ENCODE measurements at regions not wholly inside any gene's neighbourhood (a gene's known extent, or its start where the extent isn't known, plus 50 kb on each side); places are given as distances from the start of the nearest gene placed in this dataset.

GRCh38 chr6:40947876-40948526 lies 91.0 kb downstream of the UNC5CL start:
- intact Hi-C loops (cut with DNase I): no loop called here
- DNase-seq (ENCODE audit: low spot score): no peak

- intact Hi-C loops (cut with DNase I): no loop called here
- DNase-seq (ENCODE audit: low spot score): no peak
Measured at GRCh38 chr6:40946738-40947301, 92.2 kb downstream of the UNC5CL start.

GRCh38 chr6:40937491-40937890 lies 101.5 kb downstream of the UNC5CL start:
- DNase-seq (ENCODE audit: low spot score): no peak
- intact Hi-C loops (cut with DNase I): no loop called here

GRCh38 chr6:40936818-40937251 lies 102.2 kb downstream of the UNC5CL start:
- no peak for DNase-seq (ENCODE audit: low spot score)
- intact Hi-C loops (cut with DNase I): no loop called here

- DNase-seq (ENCODE audit: low spot score): no peak
- intact Hi-C loops (cut with DNase I): no loop called here
Measured at GRCh38 chr6:40933864-40934263, 105.2 kb downstream of the UNC5CL start.

- DNase-seq (ENCODE audit: low spot score): no peak
- intact Hi-C loops (cut with DNase I): no loop called here
Measured at GRCh38 chr6:40932953-40933352, 106.1 kb downstream of the UNC5CL start.

GRCh38 chr6:40932366-40932765 lies 106.7 kb downstream of the UNC5CL start:
- intact Hi-C loops (cut with DNase I): no loop called here
- no peak for DNase-seq (ENCODE audit: low spot score)

GRCh38 chr6:40931931-40932330 lies 107.1 kb downstream of the UNC5CL start:
- intact Hi-C loops (cut with DNase I): no loop called here
- no peak for DNase-seq (ENCODE audit: low spot score)

- intact Hi-C loops (cut with DNase I): no loop called here
- no peak for DNase-seq (ENCODE audit: low spot score)
Measured at GRCh38 chr6:40930555-40930954, 108.5 kb downstream of the UNC5CL start.

- intact Hi-C loops (cut with DNase I): no loop called here
- no peak for DNase-seq (ENCODE audit: low spot score)
Measured at GRCh38 chr6:40930045-40930444, 109.0 kb downstream of the UNC5CL start.

GRCh38 chr6:40929176-40929575 lies 109.8 kb downstream of the UNC5CL start:
- no peak for DNase-seq (ENCODE audit: low spot score)

GRCh38 chr6:40928763-40929162 lies 110.3 kb downstream of the UNC5CL start:
- no peak for DNase-seq (ENCODE audit: low spot score)
- intact Hi-C loops (cut with DNase I): no loop called here

More at GRCh38 chr6:40929176-40929575, 109.8 kb downstream of the UNC5CL start:
- intact Hi-C loops (cut with DNase I): no loop called here

GRCh38 chr6:40928307-40928706 lies 110.7 kb downstream of the UNC5CL start:
- intact Hi-C loops (cut with DNase I): no loop called here
- DNase-seq (ENCODE audit: low spot score): no peak

- intact Hi-C loops (cut with DNase I): no loop called here
- no peak for DNase-seq (ENCODE audit: low spot score)
Measured at GRCh38 chr6:40925341-40925740, 113.7 kb downstream of the UNC5CL start.

- DNase-seq (ENCODE audit: low spot score): no peak
- intact Hi-C loops (cut with DNase I): no loop called here
Measured at GRCh38 chr6:40924839-40925238, 114.2 kb downstream of the UNC5CL start.

- DNase-seq (ENCODE audit: low spot score): no peak
- intact Hi-C loops (cut with DNase I): no loop called here
Measured at GRCh38 chr6:40923880-40924279, 115.1 kb downstream of the UNC5CL start.

GRCh38 chr6:40923326-40923725 lies 115.7 kb downstream of the UNC5CL start:
- intact Hi-C loops (cut with DNase I): no loop called here
- no peak for DNase-seq (ENCODE audit: low spot score)

GRCh38 chr6:40922281-40922680 lies 116.7 kb downstream of the UNC5CL start:
- no peak for DNase-seq (ENCODE audit: low spot score)
- intact Hi-C loops (cut with DNase I): no loop called here

GRCh38 chr6:40918040-40918651 lies 120.9 kb downstream of the UNC5CL start:
- intact Hi-C loops (cut with DNase I): no loop called here
- no peak for DNase-seq (ENCODE audit: low spot score)

- intact Hi-C loops (cut with DNase I): no loop called here
- no peak for DNase-seq (ENCODE audit: low spot score)
Measured at GRCh38 chr6:40917603-40918002, 121.4 kb downstream of the UNC5CL start.

- DNase-seq (ENCODE audit: low spot score): no peak
- intact Hi-C loops (cut with DNase I): no loop called here
Measured at GRCh38 chr6:40916845-40917244, 122.2 kb downstream of the UNC5CL start.
